IMR-90 (cell line): ENCODE measurements at regions not wholly inside any gene's neighbourhood (a gene's known extent, or its start where the extent isn't known, plus 50 kb on each side); places are given as distances from the start of the nearest gene placed in this dataset.
A peak's percentile ranks its signal among the peaks of the same experiment; 100 is the strongest.

Experiments used
- ATAC-seq: fragments of 200-7000 bp; cut with Tn5 transposase; 2 replicates; pipeline ENCODE4 v1.9.1; 2020; ENCODE audit warnings: low read depth, mild to moderate bottlenecking, moderate library complexity
- BruUV-seq: library from RNA; stranded (reverse); fragments of 400-500 nt; replicated peaks from 2 replicates; lab custom pipeline; 2021; lab: Mats Ljungman, UMichigan
- CTCF ChIA-PET: fragments of 300-600 bp; formaldehyde crosslinking; extraction: SDS; loops from one replicate; lab custom pipeline; 2021; ENCODE audit warnings: antibody characterized with exemption; lab: Yijun Ruan, JAX
- POLR2A ChIA-PET: fragments of 300-600 bp; sonication (Branson Sonifier 250); formaldehyde crosslinking; loops from one replicate; lab custom pipeline; 2022; ENCODE audit warnings: antibody characterized with exemption; ENCODE audit not compliant: unreplicated experiment; lab: Charles Lee
- DNase-seq: peaks from one replicate; pipeline ENCODE4 v3.0.0; 2013
- H2AFZ ChIP-seq: replicated peaks from 2 replicates; pipeline ENCODE3; 2013; ENCODE audit warnings: low read length, mild to moderate bottlenecking; ENCODE audit not compliant: poor library complexity
- H2AK5ac ChIP-seq: 2 replicates; pipeline ENCODE4 v1.6.1; 2013; ENCODE audit warnings: low read depth, low read length, inconsistent platforms
- H2AK9ac ChIP-seq: replicated peaks from 2 replicates; pipeline ENCODE3; 2013; ENCODE audit warnings: mild to moderate bottlenecking, low read depth, low read length, moderate library complexity; ENCODE audit not compliant: poor library complexity
- H2BK120ac ChIP-seq: 2 replicates; pipeline ENCODE4 v1.6.1; 2013; ENCODE audit warnings: low read depth, low read length, inconsistent platforms
- H2BK15ac ChIP-seq: 3 replicates; pipeline ENCODE4 v1.6.1; 2013; ENCODE audit warnings: low read depth, low read length, inconsistent platforms
- H2BK20ac ChIP-seq: 2 replicates; pipeline ENCODE4 v1.6.1; 2013; ENCODE audit warnings: low read depth, mild to moderate bottlenecking, inconsistent platforms, low read length, moderate library complexity
- H2BK5ac ChIP-seq: 2 replicates; pipeline ENCODE4 v1.6.1; 2013; ENCODE audit warnings: mild to moderate bottlenecking, low read depth, low read length, inconsistent platforms; ENCODE audit not compliant: poor library complexity, severe bottlenecking
- H3K14ac ChIP-seq: replicated peaks from 2 replicates; pipeline ENCODE4 v1.6.1; 2013; ENCODE audit warnings: low read depth, low read length, inconsistent platforms
- H3K18ac ChIP-seq: 2 replicates; pipeline ENCODE4 v1.6.1; 2013; ENCODE audit warnings: low read depth, low read length, control low read depth
- H3K23ac ChIP-seq: 2 replicates; pipeline ENCODE4 v1.6.1; 2013; ENCODE audit warnings: low read depth, low read length, inconsistent platforms
- H3K27ac ChIP-seq: 2 replicates; pipeline ENCODE4 v1.5.1; 2013; ENCODE audit warnings: mild to moderate bottlenecking, control low read depth, low read length; ENCODE audit not compliant: insufficient read depth
- H3K27me3 ChIP-seq: 2 replicates; pipeline ENCODE4 v1.6.1; 2013; ENCODE audit warnings: low read length; ENCODE audit not compliant: control insufficient read depth, insufficient read depth
- H3K36me3 ChIP-seq: 2 replicates; pipeline ENCODE4 v1.6.1; 2013; ENCODE audit warnings: low read length, mixed read lengths; ENCODE audit not compliant: control insufficient read depth, insufficient read depth
- H3K4ac ChIP-seq: 2 replicates; pipeline ENCODE4 v1.6.1; 2013; ENCODE audit warnings: low read depth, low read length, inconsistent platforms
- H3K4me1 ChIP-seq: 2 replicates; pipeline ENCODE4 v1.6.1; 2013; ENCODE audit warnings: low read length, mixed read lengths; ENCODE audit not compliant: control insufficient read depth, insufficient read depth
- H3K4me2 ChIP-seq: 2 replicates; pipeline ENCODE4 v1.6.1; 2013; ENCODE audit warnings: low read depth, mild to moderate bottlenecking, control low read depth, low read length, moderate library complexity
- H3K4me3 ChIP-seq: 2 replicates; pipeline ENCODE4 v1.5.1; 2013; ENCODE audit warnings: low read depth, mild to moderate bottlenecking, control low read depth, low read length, moderate library complexity; ENCODE audit not compliant: insufficient read depth
- H3K56ac ChIP-seq: 2 replicates; pipeline ENCODE4 v1.6.1; 2013; ENCODE audit warnings: low read length, inconsistent platforms; ENCODE audit not compliant: insufficient read depth; ENCODE audit errors: extremely low read depth
- H3K79me1 ChIP-seq, 2 experiments: 2 replicates each; pipeline ENCODE4 v1.6.1; 2013; ENCODE audit warnings: low read length in 2 of 2, inconsistent platforms in 1 of 2, low read depth in 1 of 2
- H3K9ac ChIP-seq: 2 replicates; pipeline ENCODE4 v1.6.1; 2013; ENCODE audit warnings: low read depth, low read length, control low read depth
- H3K9me1 ChIP-seq: 2 replicates; pipeline ENCODE4 v1.6.1; 2013; ENCODE audit warnings: low read length, inconsistent platforms; ENCODE audit not compliant: insufficient read depth
- H3K9me3 ChIP-seq: 2 replicates; pipeline ENCODE4 v1.6.1; 2013; ENCODE audit warnings: low read length; ENCODE audit not compliant: control insufficient read depth, insufficient read depth
- H4K20me1 ChIP-seq: 2 replicates; pipeline ENCODE4 v1.6.1; 2013; ENCODE audit warnings: low read length, inconsistent platforms; ENCODE audit not compliant: insufficient read depth
- H4K5ac ChIP-seq: 2 replicates; pipeline ENCODE4 v1.6.1; 2013; ENCODE audit warnings: mild to moderate bottlenecking, low read depth, low read length, control low read depth
- H4K8ac ChIP-seq, 2 experiments: 2 replicates each; pipeline ENCODE4 v1.6.1; 2013; ENCODE audit warnings: low read depth in 2 of 2, low read length in 2 of 2, control low read depth in 1 of 2, inconsistent platforms in 1 of 2
- H4K91ac ChIP-seq: 2 replicates; pipeline ENCODE4 v1.6.1; 2013; ENCODE audit warnings: low read depth, low read length, inconsistent platforms; ENCODE audit not compliant: insufficient read depth
- CEBPB ChIP-seq: IDR thresholded peaks from 2 replicates; pipeline ENCODE4 v1.6.1; 2012; ENCODE audit warnings: low read depth, low read length, improper control_type of control experiment
- MAZ ChIP-seq: IDR thresholded peaks from 2 replicates; pipeline ENCODE4 v1.6.1; 2012; ENCODE audit warnings: low read depth, mild to moderate bottlenecking, low read length, improper control_type of control experiment, moderate library complexity, borderline replicate concordance
- RCOR1 ChIP-seq: IDR thresholded peaks from 2 replicates; pipeline ENCODE4 v1.6.1; 2012; ENCODE audit warnings: mild to moderate bottlenecking, low read length, improper control_type of control experiment; ENCODE audit not compliant: insufficient replicate concordance
- WGBS, 2 experiments: methylation state at CpG; one replicate each; pipeline versions ENCODE4 v1.1.5 to v1.1.7; 2013; ENCODE audit warnings: missing lambda C conversion rate in 2 of 2; ENCODE audit not compliant: insufficient read length in 1 of 2; ENCODE audit errors: extremely low coverage in 2 of 2; 5-methylcytosine and 5-hydroxymethylcytosine counted together
- dilution Hi-C: fragments of 300-500 bp; cut with HindIII; formaldehyde crosslinking; loops from one replicate; pipeline ENCODE4 v1.14.3; 2018; ENCODE audit warnings: low sequenced_read_pairs; ENCODE audit not compliant: unreplicated experiment
- in situ Hi-C: fragments of 300-500 bp; cut with MboI; formaldehyde crosslinking; loops from 3 replicates; pipeline ENCODE4 v1.14.3; 2019; ENCODE audit warnings: low sequenced_read_pairs, inconsistent platforms, mixed read lengths
- intact Hi-C: fragments of 100-400 bp; cut with micrococcal nuclease; formaldehyde crosslinking; loops from 2 replicates; pipeline ENCODE4 v1.10.0; 2022

DNA sequence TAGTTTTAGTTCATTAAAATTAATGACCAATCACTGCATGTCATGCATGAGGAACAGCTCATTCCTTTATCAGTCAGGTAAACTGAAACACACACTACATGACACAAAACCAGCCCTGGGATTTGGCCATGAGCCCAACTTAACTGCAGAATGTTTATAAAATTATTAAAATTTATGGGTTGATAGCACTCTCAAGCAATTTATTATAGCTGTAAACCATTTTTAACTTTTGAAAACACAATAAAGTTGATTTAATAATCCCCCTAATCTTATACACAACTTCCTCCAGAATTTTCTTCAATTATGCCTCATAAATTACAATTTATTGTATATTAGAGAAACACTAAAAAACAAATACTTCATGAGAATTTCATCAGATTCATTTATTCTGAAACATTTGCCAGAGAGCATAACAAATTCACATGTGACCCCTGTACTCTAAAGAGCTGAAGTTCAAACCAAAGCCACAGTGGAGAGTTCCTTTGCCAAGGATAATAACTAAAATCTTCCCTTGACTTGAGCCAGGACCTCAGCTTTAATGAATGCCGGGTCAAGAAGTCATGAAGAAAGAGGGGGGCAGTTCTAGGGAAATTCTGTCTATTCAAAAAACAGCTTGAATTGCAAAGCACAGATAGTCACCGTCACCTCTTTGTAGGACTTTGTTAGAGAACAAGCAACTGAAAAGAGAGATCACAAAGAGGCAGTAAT lies 763.7 kb upstream of the GRAMD2B start:
- no peak overlapping the region for H3K14ac ChIP-seq
- no peak overlapping the region for H3K56ac ChIP-seq
- H4K5ac ChIP-seq, result no peak overlapping the region
- H2AFZ ChIP-seq, result no peak overlapping the region
- no peak overlapping the region for H2AK5ac ChIP-seq
- H3K79me1 ChIP-seq, result no peaks in the 10 kb centered on the region
- no peak overlapping the region for H2BK120ac ChIP-seq
- intact Hi-C loops, result no loop called here
- no peaks in the 10 kb centered on the region for H3K4me1 ChIP-seq
- no peaks in the 10 kb centered on the region for H3K9me1 ChIP-seq
- H2BK20ac ChIP-seq, result no peak overlapping the region
- no peaks in the 10 kb centered on the region for H3K9me3 ChIP-seq
- no peaks in the 10 kb centered on the region; the same call in 1 of the 2 replicates for H3K27me3 ChIP-seq
- H3K27ac ChIP-seq, result no peak overlapping the region
- in situ Hi-C loops, result no loop called here
- POLR2A ChIA-PET, result no interaction called here
- H3K23ac ChIP-seq, result no peak overlapping the region
- 0% methylated on average over 1 of the region's 2 CpGs; no CpG with 5 or more reads in 1 of the 2 experiments for WGBS, 2 experiments
- no peaks in the 10 kb centered on the region for H3K36me3 ChIP-seq
- TF ChIP-seq CEBPB (no peak), MAZ (no peak), RCOR1 (no peak)
- CTCF ChIA-PET, result no interaction called here
- no TSS peak for BruUV-seq
- H4K8ac ChIP-seq, result no peak overlapping the region
- no peak overlapping the region for H3K4ac ChIP-seq
- H4K91ac ChIP-seq, result no peak overlapping the region
- dilution Hi-C loops, result no loop called here
- ATAC-seq (no peak), DNase-seq (peak; percentile 1)
- H2BK5ac ChIP-seq, result no peak overlapping the region
- no peak overlapping the region for H3K4me3 ChIP-seq
- H2BK15ac ChIP-seq, result no peak overlapping the region
- H4K20me1 ChIP-seq, result no peaks in the 10 kb centered on the region
- H3K18ac ChIP-seq, result no peak overlapping the region
- H3K9ac ChIP-seq, result no peak overlapping the region
- H3K4me2 ChIP-seq, result no peak overlapping the region
- no peak overlapping the region for H2AK9ac ChIP-seq
